ENCODE measurements at regions not wholly inside any gene's neighbourhood (a gene's known extent, or its start where the extent isn't known, plus 50 kb on each side); places are given as distances from the start of the nearest gene placed in this dataset.

DNA sequence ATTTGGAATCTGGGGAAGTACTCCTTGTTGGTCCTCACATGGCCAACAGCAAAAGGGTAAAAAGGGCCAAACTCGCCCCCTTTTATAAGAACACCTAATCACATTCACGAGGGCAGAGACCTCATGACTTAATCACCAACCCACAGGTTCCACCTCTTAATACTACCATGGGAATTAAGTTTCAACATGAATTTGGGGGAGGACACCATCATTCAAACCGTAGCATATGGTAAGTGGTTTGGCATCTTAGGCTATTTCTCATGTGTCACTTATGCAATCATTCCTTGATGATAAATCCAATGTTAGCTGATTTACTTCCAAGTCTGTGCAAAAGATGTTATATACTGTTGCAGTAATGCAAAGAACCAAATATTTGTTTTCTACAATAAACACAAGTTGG lies 302.9 kb upstream of the FAM241A start (continued):
- TF ChIP-seq BCOR (IDR thresholded peaks at IDR 0.05) (no peak), MYC (IDR thresholded peaks at IDR 0.05; ENCODE audit: low read depth, low read length) (no peak), MYC (CRISPR knock-in tag; IDR thresholded peaks at IDR 0.05; ENCODE audit: borderline replicate concordance, low read depth) (no peak)
- TF ChIP-seq, protein P1, sequence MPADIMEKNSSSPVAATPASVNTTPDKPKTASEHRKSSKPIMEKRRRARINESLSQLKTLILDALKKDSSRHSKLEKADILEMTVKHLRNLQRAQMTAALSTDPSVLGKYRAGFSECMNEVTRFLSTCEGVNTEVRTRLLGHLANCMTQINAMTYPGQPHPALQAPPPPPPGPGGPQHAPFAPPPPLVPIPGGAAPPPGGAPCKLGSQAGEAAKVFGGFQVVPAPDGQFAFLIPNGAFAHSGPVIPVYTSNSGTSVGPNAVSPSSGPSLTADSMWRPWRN (IDR thresholded peaks at IDR 0.05; ENCODE audit: low read depth): no peak

GRCh38 chr4:111847296-111848008 lies 297.8 kb upstream of the FAM241A start:
- Histone ChIP-seq H3K9me3 (replicated peaks; ENCODE audit: control insufficient read depth, insufficient read depth, low read depth, low read length) (no peaks in the 10 kb centered on the region), H3K4me3 (no peak overlapping the region), H3K36me3 (ENCODE audit: control insufficient read depth, insufficient read depth, low read length) (no peaks in the 10 kb centered on the region), H3K9ac (ENCODE audit: insufficient read depth in 1 of 2, low read depth in 2 of 2, low read length in 2 of 2) (no peak overlapping the region), H3K4me2 (ENCODE audit: insufficient read depth, low read length) (no peak overlapping the region), H2AFZ (ENCODE audit: low read depth, low read length) (no peak overlapping the region), H3K9me1 (ENCODE audit: control insufficient read depth, insufficient read depth, low read length) (no peaks in the 10 kb centered on the region), H3K4me1 (replicated peaks in 1 of 2; ENCODE audit: control insufficient read depth in 2 of 2, insufficient read depth in 2 of 2, low read length in 2 of 2) (no peaks in the 10 kb centered on the region), H3K27me3 (ENCODE audit: control insufficient read depth in 2 of 2, insufficient read depth in 2 of 2, low read length in 2 of 2) (no peaks in the 10 kb centered on the region), H3K79me2 (ENCODE audit: control insufficient read depth, insufficient read depth, low read length) (no peaks in the 10 kb centered on the region), H3K27ac (ENCODE audit: extremely low read depth, low read depth, low read length) (no peak overlapping the region), H4K20me1 (replicated peaks; ENCODE audit: control insufficient read depth, insufficient read depth, low read length) (no peaks in the 10 kb centered on the region)
- no peak for FAIRE-seq
- TF ChIP-seq BCOR (IDR thresholded peaks at IDR 0.05) (no peak), MED1 (CRISPR knock-in tag; IDR thresholded peaks at IDR 0.05; ENCODE audit: borderline replicate concordance) (no peak), ZNF184 (CRISPR knock-in tag; IDR thresholded peaks at IDR 0.05) (no peak), CLOCK (CRISPR knock-in tag; IDR thresholded peaks at IDR 0.05; ENCODE audit: borderline replicate concordance) (no peak), CHD2 (IDR thresholded peaks at IDR 0.05; ENCODE audit: low read depth, low read length) (no peak), POLR3G (IDR thresholded peaks at IDR 0.05; ENCODE audit: extremely low read depth, insufficient read length, insufficient replicate concordance) (no peak), RFX5 (IDR thresholded peaks at IDR 0.05; ENCODE audit: low read depth, low read length) (no peak), ZNF133 (CRISPR knock-in tag; IDR thresholded peaks at IDR 0.05) (no peak), ZNF121 (CRISPR knock-in tag; conservative IDR thresholded peaks at IDR 0.05) (no peak), E2F3 (CRISPR knock-in tag; IDR thresholded peaks at IDR 0.05) (no peak), ZNF347 (CRISPR knock-in tag; IDR thresholded peaks at IDR 0.05; ENCODE audit: low read depth) (no peak)
- TF ChIP-seq, protein P2, sequence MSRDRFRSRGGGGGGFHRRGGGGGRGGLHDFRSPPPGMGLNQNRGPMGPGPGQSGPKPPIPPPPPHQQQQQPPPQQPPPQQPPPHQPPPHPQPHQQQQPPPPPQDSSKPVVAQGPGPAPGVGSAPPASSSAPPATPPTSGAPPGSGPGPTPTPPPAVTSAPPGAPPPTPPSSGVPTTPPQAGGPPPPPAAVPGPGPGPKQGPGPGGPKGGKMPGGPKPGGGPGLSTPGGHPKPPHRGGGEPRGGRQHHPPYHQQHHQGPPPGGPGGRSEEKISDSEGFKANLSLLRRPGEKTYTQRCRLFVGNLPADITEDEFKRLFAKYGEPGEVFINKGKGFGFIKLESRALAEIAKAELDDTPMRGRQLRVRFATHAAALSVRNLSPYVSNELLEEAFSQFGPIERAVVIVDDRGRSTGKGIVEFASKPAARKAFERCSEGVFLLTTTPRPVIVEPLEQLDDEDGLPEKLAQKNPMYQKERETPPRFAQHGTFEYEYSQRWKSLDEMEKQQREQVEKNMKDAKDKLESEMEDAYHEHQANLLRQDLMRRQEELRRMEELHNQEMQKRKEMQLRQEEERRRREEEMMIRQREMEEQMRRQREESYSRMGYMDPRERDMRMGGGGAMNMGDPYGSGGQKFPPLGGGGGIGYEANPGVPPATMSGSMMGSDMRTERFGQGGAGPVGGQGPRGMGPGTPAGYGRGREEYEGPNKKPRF (IDR thresholded peaks at IDR 0.05; ENCODE audit: low read depth, low read length): no peak
- 1% methylated on average over 5 of the region's 5 CpGs for WGBS (ENCODE audit: insufficient coverage, low coverage, missing lambda C conversion rate)
- no peak for ATAC-seq
- no peak for DNase-seq (ENCODE audit: extremely low read depth in 1 of 4, low spot score in 3 of 4)
- ChIA-PET CTCF (ENCODE audit: low intra/inter-chr PET ratio) (no interaction called here), POLR2A (no interaction called here)
- intact Hi-C loops (cut with micrococcal nuclease): no loop called here
- BruUV-seq (replicated peaks): no TSS peak
- in situ Hi-C loops (cut with MboI): no loop called here
